ENCODE measurements at regions not wholly inside any gene's neighbourhood (a gene's known extent, or its start where the extent isn't known, plus 50 kb on each side); places are given as distances from the start of the nearest gene placed in this dataset.

- TF ChIP-seq HDGF (IDR thresholded peaks at IDR 0.05; ENCODE audit: borderline replicate concordance) (no peak), LEF1 (IDR thresholded peaks at IDR 0.05; ENCODE audit: borderline replicate concordance) (no peak), PKNOX1 (IDR thresholded peaks at IDR 0.05) (no peak), FOXA1 (IDR thresholded peaks at IDR 0.05) (no peak), BHLHE40 (IDR thresholded peaks at IDR 0.05; ENCODE audit: borderline replicate concordance) (no peak), NFRKB (IDR thresholded peaks at IDR 0.05) (no peak), CTBP1 (IDR thresholded peaks at IDR 0.05; ENCODE audit: borderline replicate concordance) (no peak), ELF4 (IDR thresholded peaks at IDR 0.05) (no peak), SP1 (IDR thresholded peaks at IDR 0.05) (no peak), ARNT (IDR thresholded peaks at IDR 0.05) (no peak), TARDBP (IDR thresholded peaks at IDR 0.05) (no peak), FOXM1 (IDR thresholded peaks at IDR 0.05; ENCODE audit: borderline replicate concordance) (no peak), SUZ12 (IDR thresholded peaks at IDR 0.05) (no peak)
- CTCF ChIA-PET, result no interaction called here
- POLR2A ChIA-PET, result no interaction called here
- DNase-seq (ENCODE audit: extremely low spot score), result no peak
Measured at GRCh38 chr7:20013536-20013935, 203.6 kb downstream of the MACC1 start.

- POLR2A ChIA-PET, result no interaction called here
- TF ChIP-seq NFRKB (IDR thresholded peaks at IDR 0.05), result no peak
- TF ChIP-seq BHLHE40 (IDR thresholded peaks at IDR 0.05; ENCODE audit: borderline replicate concordance), result no peak
- TF ChIP-seq HDGF (IDR thresholded peaks at IDR 0.05; ENCODE audit: borderline replicate concordance), result no peak
- TF ChIP-seq LEF1 (IDR thresholded peaks at IDR 0.05; ENCODE audit: borderline replicate concordance), result no peak
- TF ChIP-seq SUZ12 (IDR thresholded peaks at IDR 0.05), result no peak
- no peak for TF ChIP-seq TARDBP (IDR thresholded peaks at IDR 0.05)
- TF ChIP-seq SP1 (IDR thresholded peaks at IDR 0.05), result no peak
- no peak for TF ChIP-seq FOXK2 (IDR thresholded peaks at IDR 0.05)
- DNase-seq (ENCODE audit: extremely low spot score), result no peak
- CTCF ChIA-PET, result no interaction called here
Measured at GRCh38 chr7:20012100-20012499, 205.1 kb downstream of the MACC1 start.

- TF ChIP-seq ZNF384 (IDR thresholded peaks at IDR 0.05) (no peak), TARDBP (IDR thresholded peaks at IDR 0.05) (no peak), BHLHE40 (IDR thresholded peaks at IDR 0.05; ENCODE audit: borderline replicate concordance) (no peak), ELF4 (IDR thresholded peaks at IDR 0.05) (no peak), FOXK2 (IDR thresholded peaks at IDR 0.05) (no peak), SP1 (IDR thresholded peaks at IDR 0.05) (no peak), PKNOX1 (IDR thresholded peaks at IDR 0.05) (no peak), NFRKB (IDR thresholded peaks at IDR 0.05) (no peak), CTBP1 (IDR thresholded peaks at IDR 0.05; ENCODE audit: borderline replicate concordance) (no peak), FOXA1 (IDR thresholded peaks at IDR 0.05) (no peak), HDGF (IDR thresholded peaks at IDR 0.05; ENCODE audit: borderline replicate concordance) (no peak), LEF1 (IDR thresholded peaks at IDR 0.05; ENCODE audit: borderline replicate concordance) (no peak)
- DNase-seq (ENCODE audit: extremely low spot score), result no peak
- CTCF ChIA-PET, result interaction anchor here (0.6 kb wide), 1 partner anchor 1553 kb away, joined by 4 read pairs; no protein-coding TSS in a partner anchor
- POLR2A ChIA-PET, result no interaction called here
Measured at GRCh38 chr7:20010877-20011276, 206.3 kb downstream of the MACC1 start.

GRCh38 chr7:20007510-20007909 is 209.7 kb downstream of the MACC1 start:
- no peak for TF ChIP-seq NFRKB (IDR thresholded peaks at IDR 0.05)
- TF ChIP-seq FOXA1 (IDR thresholded peaks at IDR 0.05), result no peak
- TF ChIP-seq TARDBP (IDR thresholded peaks at IDR 0.05), result no peak
- no peak for TF ChIP-seq ZNF384 (IDR thresholded peaks at IDR 0.05)
- no peak for TF ChIP-seq FOXM1 (IDR thresholded peaks at IDR 0.05; ENCODE audit: borderline replicate concordance)
- no peak for TF ChIP-seq SUZ12 (IDR thresholded peaks at IDR 0.05)
- POLR2A ChIA-PET, result no interaction called here
- no peak for DNase-seq (ENCODE audit: extremely low spot score)
- CTCF ChIA-PET, result no interaction called here

GRCh38 chr7:20005081-20005480 is 212.1 kb downstream of the MACC1 start:
- TF ChIP-seq PKNOX1 (IDR thresholded peaks at IDR 0.05) (no peak), FOXK2 (IDR thresholded peaks at IDR 0.05) (no peak), SP1 (IDR thresholded peaks at IDR 0.05) (no peak), ARNT (IDR thresholded peaks at IDR 0.05) (no peak), NFRKB (IDR thresholded peaks at IDR 0.05) (no peak), L3MBTL2 (conservative IDR thresholded peaks at IDR 0.05) (no peak), BHLHE40 (IDR thresholded peaks at IDR 0.05; ENCODE audit: borderline replicate concordance) (no peak), ELF4 (IDR thresholded peaks at IDR 0.05) (no peak), HDGF (IDR thresholded peaks at IDR 0.05; ENCODE audit: borderline replicate concordance) (no peak), CTBP1 (IDR thresholded peaks at IDR 0.05; ENCODE audit: borderline replicate concordance) (no peak), LEF1 (IDR thresholded peaks at IDR 0.05; ENCODE audit: borderline replicate concordance) (no peak), FOXA1 (IDR thresholded peaks at IDR 0.05) (no peak), SUZ12 (IDR thresholded peaks at IDR 0.05) (no peak), TARDBP (IDR thresholded peaks at IDR 0.05) (no peak), ZNF384 (IDR thresholded peaks at IDR 0.05) (no peak), FOXM1 (IDR thresholded peaks at IDR 0.05; ENCODE audit: borderline replicate concordance) (no peak)
- DNase-seq (ENCODE audit: extremely low spot score), result no peak
- ChIA-PET CTCF (no interaction called here), POLR2A (no interaction called here)

- POLR2A ChIA-PET, result no interaction called here
- CTCF ChIA-PET, result no interaction called here
- no peak for DNase-seq (ENCODE audit: extremely low spot score)
- no peak for TF ChIP-seq CTBP1 (IDR thresholded peaks at IDR 0.05; ENCODE audit: borderline replicate concordance)
- no peak for TF ChIP-seq ARNT (IDR thresholded peaks at IDR 0.05)
- TF ChIP-seq NFRKB (IDR thresholded peaks at IDR 0.05), result no peak
- TF ChIP-seq LEF1 (IDR thresholded peaks at IDR 0.05; ENCODE audit: borderline replicate concordance), result no peak
- no peak for TF ChIP-seq FOXM1 (IDR thresholded peaks at IDR 0.05; ENCODE audit: borderline replicate concordance)
- TF ChIP-seq ZNF384 (IDR thresholded peaks at IDR 0.05), result no peak
- no peak for TF ChIP-seq FOXA1 (IDR thresholded peaks at IDR 0.05)
- no peak for TF ChIP-seq ELF4 (IDR thresholded peaks at IDR 0.05)
- no peak for TF ChIP-seq SUZ12 (IDR thresholded peaks at IDR 0.05)
- no peak for TF ChIP-seq TARDBP (IDR thresholded peaks at IDR 0.05)
- TF ChIP-seq BHLHE40 (IDR thresholded peaks at IDR 0.05; ENCODE audit: borderline replicate concordance), result no peak
Measured at GRCh38 chr7:19999681-20000080, 217.5 kb downstream of the MACC1 start.

All from HEK293T (cell line).